K562 (cell line): ENCODE measurements at regions not wholly inside any gene's neighbourhood (a gene's known extent, or its start where the extent isn't known, plus 50 kb on each side); places are given as distances from the start of the nearest gene placed in this dataset.

Experiments
- BDP1 ChIP-seq: IDR thresholded peaks from 3 replicates; pipeline ENCODE4 v1.6.1; 2011; ENCODE audit not compliant: insufficient read length, insufficient read depth
- CUX1 ChIP-seq: fragments of 200-800 bp; sonication (Bioruptor generic); IDR thresholded peaks from 2 replicates; pipeline ENCODE4 v1.6.1; 2016; ENCODE audit warnings: missing genetic modification characterization, missing compliant biosample characterization
- ZNF197 ChIP-seq: fragments of 200-800 bp; sonication (Bioruptor generic); IDR thresholded peaks from 2 replicates; pipeline ENCODE4 v1.6.1; 2016; ENCODE audit warnings: low read depth, missing genetic modification characterization, missing compliant biosample characterization
- ZNF282 ChIP-seq: sonication (generic); formaldehyde crosslinking; IDR thresholded peaks from 2 replicates; pipeline ENCODE4 v1.8.1; 2023; ENCODE audit warnings: missing genetic modification reagents
- ZNF384 ChIP-seq: IDR thresholded peaks from 2 replicates; pipeline ENCODE4 v1.6.1; 2012; ENCODE audit warnings: low read depth, low read length, improper control_type of control experiment
- TF ChIP-seq, protein P1 (sequence below): fragments of 450-650 bp; IDR thresholded peaks from 2 replicates; pipeline ENCODE4 v1.6.1; 2018; ENCODE audit warnings: mild to moderate bottlenecking, low read depth; ENCODE audit not compliant: partially characterized antibody
- TF ChIP-seq, protein P2 (sequence below): sonication (generic); formaldehyde crosslinking; IDR thresholded peaks from 2 replicates; pipeline ENCODE4 v1.8.0; 2022; ENCODE audit warnings: mild to moderate bottlenecking, missing genetic modification reagents, borderline replicate concordance

DNA sequence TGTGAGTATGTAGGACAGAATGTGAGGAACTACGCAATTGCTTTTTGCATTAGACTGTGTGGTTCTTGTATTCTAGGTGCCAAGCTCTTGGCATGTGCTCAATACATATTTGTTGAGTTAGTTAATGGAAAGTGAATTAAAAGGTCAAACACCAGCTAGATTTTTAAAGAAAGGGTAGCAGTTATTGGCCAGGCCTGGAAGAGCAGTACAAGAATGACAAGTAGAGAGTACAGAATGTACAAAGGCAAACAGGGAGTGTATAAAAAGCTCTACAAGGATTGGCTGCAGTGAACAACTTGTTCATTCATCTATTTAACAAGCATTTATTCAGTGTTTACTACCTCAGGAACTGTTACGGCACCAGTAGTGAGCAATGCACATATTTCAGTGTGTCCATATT lies 854.0 kb upstream of the SEL1L start (continued):
- TF ChIP-seq ZNF197 (CRISPR knock-in tag) (no peak), CUX1 (CRISPR knock-in tag) (no peak), BDP1 (no peak), ZNF282 (no peak), ZNF384 (no peak)
- TF ChIP-seq, protein P1, sequence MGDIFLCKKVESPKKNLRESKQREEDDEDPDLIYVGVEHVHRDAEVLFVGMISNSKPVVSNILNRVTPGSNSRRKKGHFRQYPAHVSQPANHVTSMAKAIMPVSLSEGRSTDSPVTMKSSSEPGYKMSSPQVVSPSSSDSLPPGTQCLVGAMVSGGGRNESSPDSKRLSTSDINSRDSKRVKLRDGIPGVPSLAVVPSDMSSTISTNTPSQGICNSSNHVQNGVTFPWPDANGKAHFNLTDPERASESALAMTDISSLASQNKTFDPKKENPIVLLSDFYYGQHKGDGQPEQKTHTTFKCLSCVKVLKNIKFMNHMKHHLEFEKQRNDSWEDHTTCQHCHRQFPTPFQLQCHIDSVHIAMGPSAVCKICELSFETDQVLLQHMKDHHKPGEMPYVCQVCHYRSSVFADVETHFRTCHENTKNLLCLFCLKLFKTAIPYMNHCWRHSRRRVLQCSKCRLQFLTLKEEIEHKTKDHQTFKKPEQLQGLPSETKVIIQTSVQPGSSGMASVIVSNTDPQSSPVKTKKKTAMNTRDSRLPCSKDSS, result no peak
- TF ChIP-seq, protein P2, sequence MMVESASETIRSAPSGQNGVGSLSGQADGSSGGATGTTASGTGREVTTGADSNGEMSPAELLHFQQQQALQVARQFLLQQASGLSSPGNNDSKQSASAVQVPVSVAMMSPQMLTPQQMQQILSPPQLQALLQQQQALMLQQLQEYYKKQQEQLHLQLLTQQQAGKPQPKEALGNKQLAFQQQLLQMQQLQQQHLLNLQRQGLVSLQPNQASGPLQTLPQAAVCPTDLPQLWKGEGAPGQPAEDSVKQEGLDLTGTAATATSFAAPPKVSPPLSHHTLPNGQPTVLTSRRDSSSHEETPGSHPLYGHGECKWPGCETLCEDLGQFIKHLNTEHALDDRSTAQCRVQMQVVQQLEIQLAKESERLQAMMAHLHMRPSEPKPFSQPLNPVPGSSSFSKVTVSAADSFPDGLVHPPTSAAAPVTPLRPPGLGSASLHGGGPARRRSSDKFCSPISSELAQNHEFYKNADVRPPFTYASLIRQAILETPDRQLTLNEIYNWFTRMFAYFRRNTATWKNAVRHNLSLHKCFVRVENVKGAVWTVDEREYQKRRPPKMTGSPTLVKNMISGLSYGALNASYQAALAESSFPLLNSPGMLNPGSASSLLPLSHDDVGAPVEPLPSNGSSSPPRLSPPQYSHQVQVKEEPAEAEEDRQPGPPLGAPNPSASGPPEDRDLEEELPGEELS (CRISPR knock-in tag), result no peak
- TF ChIP-seq, all 486 proteins: peak for 0
